ENCODE measurements at regions not wholly inside any gene's neighbourhood (a gene's known extent, or its start where the extent isn't known, plus 50 kb on each side); places are given as distances from the start of the nearest gene placed in this dataset.

GRCh38 chrX:144732588-144732987, 514.7 kb upstream of the SPANXN1 start:
- no peak for TF ChIP-seq POLR2A (IDR thresholded peaks at IDR 0.05)
- no peak for TF ChIP-seq CTCF (IDR thresholded peaks at IDR 0.05)
